HCT116 (cell line): ENCODE measurements at regions not wholly inside any gene's neighbourhood (a gene's known extent, or its start where the extent isn't known, plus 50 kb on each side); places are given as distances from the start of the nearest gene placed in this dataset.

Experiments
- ATAC-seq: fragments of 200-7000 bp; cut with Tn5 transposase; 2 replicates; pipeline ENCODE4 v1.9.1; 2020; ENCODE audit warnings: mild to moderate bottlenecking, moderate library complexity
- BruUV-seq: library from RNA; stranded (reverse); fragments of 400-500 nt; replicated peaks from 2 replicates; lab custom pipeline; 2021; lab: Mats Ljungman, UMichigan
- CTCF ChIA-PET: fragments of 300-600 bp; sonication (Branson Sonifier 250); formaldehyde crosslinking; loops from one replicate; lab custom pipeline; 2021; ENCODE audit warnings: antibody characterized with exemption; lab: Charles Lee
- POLR2A ChIA-PET: fragments of 300-600, 350-600 bp; sonication (Branson Sonifier 250); formaldehyde crosslinking; loops from one replicate; lab custom pipeline; 2021; ENCODE audit warnings: antibody characterized with exemption; lab: Charles Lee
- RAD21 ChIA-PET, 2 experiments: fragments of 300-600 bp; sonication (Branson Sonifier 250); formaldehyde crosslinking; loops; one replicate each; lab custom pipeline; 2023; ENCODE audit warnings: low total read pairs in 2 of 2; ENCODE audit not compliant: uncharacterized antibody in 2 of 2, unreplicated experiment in 2 of 2, low non-redundant PET in 1 of 2; lab: Charles Lee
- DNase-seq: peaks from one replicate; pipeline ENCODE4 v3.0.0-alpha.2; 2010; ENCODE audit warnings: low read depth, low spot score
- H2AFZ ChIP-seq: fragments of 200-600 bp; shearing (Covaris generic), sonication (generic); 2 replicates; pipeline ENCODE4 v1.6.1; 2017; ENCODE audit warnings: low read depth, mixed run types, mixed read lengths, antibody characterized with exemption, low read length; ENCODE audit not compliant: poor library complexity, severe bottlenecking
- H3K27ac ChIP-seq: 2 replicates; pipeline ENCODE4 v1.5.1; 2012; ENCODE audit warnings: low read depth, low read length
- H3K27me3 ChIP-seq: fragments of 200-600 bp; sonication (generic); 2 replicates; pipeline ENCODE4 v1.6.1; 2016; ENCODE audit warnings: mixed run types, low read length, mixed read lengths; ENCODE audit not compliant: insufficient read depth
- H3K36me3 ChIP-seq, 2 experiments: fragments of 200-500 bp in 1 of 2; fragments of 200-600 bp in 1 of 2; sonication (Bioruptor generic) in 1 of 2; sonication (generic) in 1 of 2; 2 replicates each; pipeline versions ENCODE4 v1.5.1 to v1.6.1; 2014 to 2016; ENCODE audit warnings: low read length in 2 of 2, inconsistent platforms in 1 of 2, mixed read lengths in 1 of 2, mixed run types in 1 of 2; ENCODE audit not compliant: insufficient read depth in 2 of 2, control insufficient read depth in 1 of 2
- H3K4me1 ChIP-seq, 2 experiments: fragments of 200-600 bp in 1 of 2; sonication (generic) in 1 of 2; 2 replicates each; pipeline versions ENCODE4 v1.5.1 to v1.6.1; 2012 to 2017; ENCODE audit warnings: low read length in 2 of 2, inconsistent platforms in 1 of 2, mild to moderate bottlenecking in 1 of 2, mixed read lengths in 1 of 2, mixed run types in 1 of 2, moderate library complexity in 1 of 2; ENCODE audit not compliant: insufficient read depth in 2 of 2, control insufficient read depth in 1 of 2
- H3K4me2 ChIP-seq: fragments of 200-600 bp; sonication (generic); 2 replicates; pipeline ENCODE4 v1.6.1; 2017; ENCODE audit warnings: mixed run types, low read length, mixed read lengths
- H3K4me3 ChIP-seq, 2 experiments: fragments of 200-600 bp in 1 of 2; sonication (generic) in 1 of 2; replicated peaks in 1 of 2; 2 replicates each; pipeline ENCODE4 v1.5.1; 2011 to 2016; ENCODE audit warnings: low read length in 2 of 2, control low read depth in 1 of 2, low read depth in 1 of 2, mild to moderate bottlenecking in 1 of 2, mixed read lengths in 1 of 2, mixed run types in 1 of 2
- H3K79me2 ChIP-seq: fragments of 200-600 bp; sonication (generic); 2 replicates; pipeline ENCODE4 v1.6.1; 2017; ENCODE audit warnings: mild to moderate bottlenecking, mixed run types, low read length, moderate library complexity, mixed read lengths; ENCODE audit not compliant: insufficient read depth
- H3K9ac ChIP-seq: fragments of 200-600 bp; sonication (generic); 2 replicates; pipeline ENCODE4 v1.6.1; 2016; ENCODE audit warnings: low read length, mixed read lengths
- H3K9me2 ChIP-seq: fragments of 200-600 bp; sonication (generic), shearing (Covaris generic); 2 replicates; pipeline ENCODE4 v1.6.1; 2017; ENCODE audit warnings: mixed run types, mild to moderate bottlenecking, moderate library complexity; ENCODE audit not compliant: insufficient read depth
- H3K9me3 ChIP-seq, 2 experiments: fragments of 200-500 bp in 1 of 2; fragments of 200-600 bp in 1 of 2; sonication (Bioruptor generic) in 1 of 2; sonication (generic) in 1 of 2; 2 replicates each; pipeline ENCODE4 v1.6.1; 2014 to 2017; ENCODE audit warnings: low read length in 2 of 2, mixed read lengths in 2 of 2, inconsistent platforms in 1 of 2, low read depth in 1 of 2, mild to moderate bottlenecking in 1 of 2, mixed run types in 1 of 2, moderate library complexity in 1 of 2; ENCODE audit not compliant: control insufficient read depth in 1 of 2, insufficient read depth in 1 of 2
- H4K20me1 ChIP-seq: fragments of 200-600 bp; sonication (generic), shearing (Covaris generic); 2 replicates; pipeline ENCODE4 v1.6.1; 2017; ENCODE audit warnings: mixed run types, mild to moderate bottlenecking, moderate library complexity; ENCODE audit not compliant: insufficient read depth
- ELF1 ChIP-seq: IDR thresholded peaks from 2 replicates; pipeline ENCODE4 v1.6.1; 2012; ENCODE audit warnings: low read depth, borderline replicate concordance
- EZH2 ChIP-seq: fragments of 200-600 bp; sonication (generic); IDR thresholded peaks from 2 replicates; pipeline ENCODE4 v1.6.1; 2017; ENCODE audit warnings: antibody characterized with exemption, mixed run types
- FOSL1 ChIP-seq: IDR thresholded peaks from 2 replicates; pipeline ENCODE4 v1.6.1; 2012; ENCODE audit warnings: low read depth
- RAD21 ChIP-seq: IDR thresholded peaks from 2 replicates; pipeline ENCODE4 v1.6.1; 2012; ENCODE audit warnings: low read depth, mild to moderate bottlenecking
- SP1 ChIP-seq: IDR thresholded peaks from 2 replicates; pipeline ENCODE4 v1.6.1; 2012; ENCODE audit warnings: low read depth
- SRF ChIP-seq: IDR thresholded peaks from 2 replicates; pipeline ENCODE4 v1.6.1; 2012; ENCODE audit warnings: low read depth
- ZNF274 ChIP-seq: fragments of 200-500 bp; sonication (Bioruptor generic); IDR thresholded peaks from 2 replicates; pipeline ENCODE4 v1.6.1; 2014; ENCODE audit warnings: mild to moderate bottlenecking, low read depth, low read length, inconsistent platforms
- intact Hi-C: fragments of 100-400 bp; cut with micrococcal nuclease; formaldehyde crosslinking; loops from 2 replicates; pipeline ENCODE4 v1.10.0; 2022
- TF ChIP-seq, protein P1 (sequence below): IDR thresholded peaks from 2 replicates; pipeline ENCODE4 v1.6.1; 2012
- TF ChIP-seq, protein P2 (sequence below), 3 experiments: fragments of 200-600 bp in 1 of 3; sonication (generic) in 1 of 3; IDR thresholded peaks in 2 of 3; conservative IDR thresholded peaks in 1 of 3; 2 replicates each; pipeline ENCODE4 v1.5.1; 2012 to 2017; ENCODE audit warnings: low read depth in 2 of 3, low read length in 2 of 3, antibody characterized with exemption in 1 of 3, borderline replicate concordance in 1 of 3, control low read depth in 1 of 3, mild to moderate bottlenecking in 1 of 3, mixed read lengths in 1 of 3, mixed run types in 1 of 3, moderate library complexity in 1 of 3; ENCODE audit not compliant: insufficient read depth in 1 of 3
- TF ChIP-seq, protein P3 (sequence below): IDR thresholded peaks from 2 replicates; pipeline ENCODE4 v1.6.1; 2011; ENCODE audit warnings: mild to moderate bottlenecking, low read length, moderate library complexity; ENCODE audit not compliant: insufficient replicate concordance; ENCODE audit errors: extremely low read depth

DNA sequence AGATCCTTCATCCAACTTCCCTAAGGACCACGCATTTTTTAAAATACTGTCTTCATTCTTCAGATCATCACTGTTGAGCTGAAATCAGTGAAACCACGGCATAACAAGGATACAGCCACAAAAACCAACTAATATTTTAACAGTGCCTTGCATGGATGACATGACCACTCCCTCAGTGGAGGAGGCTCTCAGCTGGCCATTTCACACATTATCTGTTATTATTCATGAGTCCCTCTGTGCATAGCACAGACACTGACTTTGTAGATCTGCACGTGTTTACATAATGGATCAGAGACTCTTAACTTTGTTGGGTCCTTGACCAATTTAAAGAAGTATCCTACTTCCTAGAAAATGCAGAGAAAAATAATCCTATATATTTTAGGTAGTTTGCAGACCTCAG, 104.8 kb upstream of the NUDT7 start:
- no peak for DNase-seq

More for the DNA sequence above, 104.8 kb upstream of the NUDT7 start:
- ATAC-seq = no peak
- intact Hi-C loops = no loop called here
- Histone ChIP-seq H3K4me2 (no peak overlapping the region), H2AFZ (no peak overlapping the region), H4K20me1 (no peaks in the 10 kb centered on the region), H3K4me3 (no peak overlapping the region), H3K4me1 (no peaks in the 10 kb centered on the region), H3K9ac (no peak overlapping the region), H3K27ac (no peak overlapping the region), H3K36me3 (no peaks in the 10 kb centered on the region), H3K9me3 (no peaks in the 10 kb centered on the region), H3K9me2 (no peaks in the 10 kb centered on the region), H3K27me3 (peaks cover 28% of the 10 kb centered on the region), H3K79me2 (no peaks in the 10 kb centered on the region)
- TF ChIP-seq SP1 (no peak), ZNF274 (no peak), SRF (no peak), FOSL1 (no peak), ELF1 (no peak), EZH2 (no peak), RAD21 (no peak)
- TF ChIP-seq, protein P1, sequence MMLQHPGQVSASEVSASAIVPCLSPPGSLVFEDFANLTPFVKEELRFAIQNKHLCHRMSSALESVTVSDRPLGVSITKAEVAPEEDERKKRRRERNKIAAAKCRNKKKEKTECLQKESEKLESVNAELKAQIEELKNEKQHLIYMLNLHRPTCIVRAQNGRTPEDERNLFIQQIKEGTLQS = no peak
- TF ChIP-seq, protein P2, sequence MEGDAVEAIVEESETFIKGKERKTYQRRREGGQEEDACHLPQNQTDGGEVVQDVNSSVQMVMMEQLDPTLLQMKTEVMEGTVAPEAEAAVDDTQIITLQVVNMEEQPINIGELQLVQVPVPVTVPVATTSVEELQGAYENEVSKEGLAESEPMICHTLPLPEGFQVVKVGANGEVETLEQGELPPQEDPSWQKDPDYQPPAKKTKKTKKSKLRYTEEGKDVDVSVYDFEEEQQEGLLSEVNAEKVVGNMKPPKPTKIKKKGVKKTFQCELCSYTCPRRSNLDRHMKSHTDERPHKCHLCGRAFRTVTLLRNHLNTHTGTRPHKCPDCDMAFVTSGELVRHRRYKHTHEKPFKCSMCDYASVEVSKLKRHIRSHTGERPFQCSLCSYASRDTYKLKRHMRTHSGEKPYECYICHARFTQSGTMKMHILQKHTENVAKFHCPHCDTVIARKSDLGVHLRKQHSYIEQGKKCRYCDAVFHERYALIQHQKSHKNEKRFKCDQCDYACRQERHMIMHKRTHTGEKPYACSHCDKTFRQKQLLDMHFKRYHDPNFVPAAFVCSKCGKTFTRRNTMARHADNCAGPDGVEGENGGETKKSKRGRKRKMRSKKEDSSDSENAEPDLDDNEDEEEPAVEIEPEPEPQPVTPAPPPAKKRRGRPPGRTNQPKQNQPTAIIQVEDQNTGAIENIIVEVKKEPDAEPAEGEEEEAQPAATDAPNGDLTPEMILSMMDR (IDR thresholded peaks at IDR 0.05 in 2 of 3, conservative IDR thresholded peaks at IDR 0.05 in 1 of 3; ENCODE audit: borderline replicate concordance in 1 of 3, insufficient read depth in 1 of 3, low read depth in 2 of 3, low read length in 2 of 3) = no peak
- TF ChIP-seq, protein P3, sequence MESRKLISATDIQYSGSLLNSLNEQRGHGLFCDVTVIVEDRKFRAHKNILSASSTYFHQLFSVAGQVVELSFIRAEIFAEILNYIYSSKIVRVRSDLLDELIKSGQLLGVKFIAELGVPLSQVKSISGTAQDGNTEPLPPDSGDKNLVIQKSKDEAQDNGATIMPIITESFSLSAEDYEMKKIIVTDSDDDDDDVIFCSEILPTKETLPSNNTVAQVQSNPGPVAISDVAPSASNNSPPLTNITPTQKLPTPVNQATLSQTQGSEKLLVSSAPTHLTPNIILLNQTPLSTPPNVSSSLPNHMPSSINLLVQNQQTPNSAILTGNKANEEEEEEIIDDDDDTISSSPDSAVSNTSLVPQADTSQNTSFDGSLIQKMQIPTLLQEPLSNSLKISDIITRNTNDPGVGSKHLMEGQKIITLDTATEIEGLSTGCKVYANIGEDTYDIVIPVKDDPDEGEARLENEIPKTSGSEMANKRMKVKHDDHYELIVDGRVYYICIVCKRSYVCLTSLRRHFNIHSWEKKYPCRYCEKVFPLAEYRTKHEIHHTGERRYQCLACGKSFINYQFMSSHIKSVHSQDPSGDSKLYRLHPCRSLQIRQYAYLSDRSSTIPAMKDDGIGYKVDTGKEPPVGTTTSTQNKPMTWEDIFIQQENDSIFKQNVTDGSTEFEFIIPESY = no peak
- CTCF ChIA-PET = no interaction called here
- no TSS peak for BruUV-seq
- RAD21 ChIA-PET = no interaction called here
- POLR2A ChIA-PET = no interaction called here
